Skin epidermis (tissue), 12 donors: ENCODE measurements at regions not wholly inside any gene's neighbourhood (a gene's known extent, or its start where the extent isn't known, plus 50 kb on each side); places are given as distances from the start of the nearest gene placed in this dataset.
A peak's percentile ranks its signal among the peaks of the same experiment; 100 is the strongest.

Source experiments
- H3K27ac ChIP-seq, 21 experiments: fragments of 200-600 bp; sonication (generic) in 11 of 21; one replicate each; pipeline ENCODE4 v1.5.0; 2020; ENCODE audit warnings: mild to moderate bottlenecking in 3 of 21, inconsistent platforms in 2 of 21, moderate library complexity in 2 of 21
- H3K4me3 ChIP-seq, 7 experiments: fragments of 200-600 bp; sonication (generic) in 2 of 7; one replicate each; pipeline ENCODE4 v1.5.0; 2020; ENCODE audit warnings: inconsistent platforms in 2 of 7, mild to moderate bottlenecking in 2 of 7, moderate library complexity in 1 of 7

DNA sequence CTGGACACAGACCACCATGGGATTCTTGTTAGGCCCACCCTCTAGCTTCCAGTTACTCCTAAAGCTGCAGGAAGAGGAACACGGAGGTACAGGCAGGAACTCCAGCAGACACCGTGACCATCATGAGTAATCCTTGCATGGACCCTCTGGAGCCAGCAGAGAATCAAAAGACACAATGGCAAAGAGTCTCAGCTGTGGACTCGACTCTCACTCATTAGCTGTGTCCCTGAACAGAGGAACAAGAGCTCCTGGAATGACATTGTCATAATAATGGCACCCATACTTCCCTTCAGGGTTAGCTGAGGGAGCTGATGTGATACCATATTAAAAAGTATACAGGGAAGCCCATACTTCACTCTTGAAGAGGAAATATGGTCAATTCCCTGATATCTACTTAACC lies 176.3 kb upstream of the ASIC2 start:
- Histone ChIP-seq H3K4me3 (no peak overlapping the region), H3K27ac (no peak overlapping the region)

GRCh38 chr17:33469911-33470310 lies 176.8 kb upstream of the ASIC2 start:
- no peak overlapping the region for H3K4me3 ChIP-seq
- H3K27ac ChIP-seq: no peak overlapping the region

- Histone ChIP-seq H3K27ac (no peak overlapping the region), H3K4me3 (no peak overlapping the region)
These were observed 180.0 kb upstream of the ASIC2 start for GRCh38 chr17:33473061-33473460.

DNA sequence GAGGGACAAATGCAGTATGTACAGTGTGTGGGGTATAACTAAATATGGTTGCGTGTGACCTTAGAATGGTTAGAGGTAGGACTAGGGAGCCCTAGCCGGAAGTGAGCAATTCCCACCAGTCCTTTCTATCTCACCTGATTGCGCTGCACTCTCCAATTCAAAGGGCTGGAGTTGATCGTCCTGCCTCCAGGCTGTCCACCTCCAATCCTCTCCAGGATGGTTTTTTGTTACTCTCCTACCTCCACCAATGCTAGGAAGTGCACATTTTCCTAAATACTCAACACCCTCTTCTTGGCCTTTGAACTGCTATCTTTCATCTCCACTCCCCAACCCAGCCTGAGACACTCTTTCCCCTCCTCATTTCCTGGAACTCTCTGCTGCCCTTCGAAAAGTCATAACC lies 181.7 kb upstream of the ASIC2 start:
- Histone ChIP-seq H3K27ac (no peak overlapping the region), H3K4me3 (no peak overlapping the region)

- H3K27ac ChIP-seq: no peak overlapping the region
- no peak overlapping the region for H3K4me3 ChIP-seq
These were observed 182.5 kb upstream of the ASIC2 start for GRCh38 chr17:33475594-33475993.

GRCh38 chr17:33481652-33482051 lies 188.6 kb upstream of the ASIC2 start:
- H3K4me3 ChIP-seq: no peak overlapping the region
- no peak overlapping the region for H3K27ac ChIP-seq

DNA sequence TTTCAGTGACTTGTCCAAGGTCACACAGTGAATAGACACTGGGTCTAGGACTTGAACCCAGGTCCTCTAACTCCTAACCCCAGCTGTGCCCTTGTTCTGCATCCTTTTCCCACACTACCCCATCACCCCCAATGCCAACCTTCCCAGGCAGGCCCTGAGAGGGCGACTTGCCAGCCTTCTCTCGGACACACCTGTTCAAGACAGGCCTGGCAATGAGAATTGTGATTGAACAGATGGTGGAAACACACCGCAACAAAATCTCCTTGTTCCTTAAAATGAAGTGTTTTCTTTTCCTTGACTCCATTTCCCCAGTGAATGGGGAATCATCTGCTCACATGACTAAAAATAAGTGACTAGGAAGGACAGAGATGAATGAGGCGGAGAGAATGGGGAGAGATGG lies 189.5 kb upstream of the ASIC2 start:
- Histone ChIP-seq H3K27ac (no peak overlapping the region), H3K4me3 (no peak overlapping the region)

- Histone ChIP-seq H3K4me3 (no peak overlapping the region), H3K27ac (no peak overlapping the region)
These were observed 191.5 kb upstream of the ASIC2 start for GRCh38 chr17:33484559-33484958.

GRCh38 chr17:33486135-33486885 lies 193.2 kb upstream of the ASIC2 start:
- Histone ChIP-seq H3K4me3 (no peak overlapping the region), H3K27ac (no peak overlapping the region)

DNA sequence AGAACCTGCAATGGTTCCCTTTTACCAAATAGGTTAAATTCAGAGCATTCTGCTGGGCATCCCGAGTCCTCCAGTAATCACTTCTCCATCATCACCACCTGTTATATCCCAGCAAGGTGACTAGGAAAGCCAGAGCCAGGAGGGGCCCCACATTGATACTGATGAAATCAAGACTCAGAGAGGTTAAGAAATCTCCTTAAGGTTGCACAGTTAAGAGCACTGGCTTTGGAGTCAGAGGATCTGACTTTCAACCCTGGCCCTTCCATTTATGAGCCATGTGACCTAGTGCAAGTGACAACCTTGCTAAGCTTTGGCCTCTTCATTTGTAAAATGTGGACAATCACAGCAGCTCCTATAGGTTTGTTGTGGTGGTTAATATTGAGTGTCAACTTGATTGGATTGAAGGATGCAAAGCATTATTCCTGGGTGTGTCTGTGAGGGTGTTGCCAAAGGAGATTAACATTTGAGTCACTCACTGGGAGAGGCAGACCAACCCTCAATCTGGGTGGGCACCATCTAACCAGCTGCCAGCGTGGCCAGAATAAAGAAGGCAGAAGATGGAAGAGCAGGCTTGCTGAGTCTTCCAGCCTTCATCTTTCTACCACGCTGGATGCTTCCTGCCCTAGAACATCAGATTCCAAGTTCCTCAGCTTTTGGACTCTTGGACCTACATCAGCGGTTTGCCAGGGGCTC lies 194.2 kb upstream of the ASIC2 start:
- H3K4me3 ChIP-seq: no peak overlapping the region

DNA sequence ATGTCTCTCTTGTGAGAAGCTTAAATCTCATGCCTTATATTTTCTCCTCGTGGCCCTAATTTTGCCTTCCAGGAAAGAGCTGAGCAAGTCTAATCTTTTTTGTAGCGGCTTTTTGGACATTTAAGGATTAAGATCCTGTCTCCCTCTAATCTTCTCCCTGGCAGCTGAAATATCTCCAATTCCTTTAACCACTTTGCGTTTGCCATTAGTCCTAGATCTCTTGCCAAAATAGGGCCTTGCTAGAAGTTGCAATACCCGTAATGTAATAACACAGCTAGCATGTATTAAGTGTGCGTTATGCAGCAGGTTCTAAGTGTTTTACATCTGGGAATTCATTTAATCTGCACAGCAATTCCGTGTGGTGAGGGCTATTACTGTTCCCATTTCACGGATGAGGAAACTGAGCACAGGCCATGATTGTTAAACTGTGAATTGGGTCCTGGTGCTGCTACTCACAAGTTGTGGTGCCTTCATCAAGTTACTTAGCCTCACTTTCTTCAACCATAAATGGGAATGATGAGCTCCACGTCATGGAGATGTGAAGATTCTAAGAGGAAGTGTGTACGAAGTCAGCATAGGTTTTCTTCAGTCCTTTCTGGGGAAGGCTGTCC lies 198.9 kb upstream of the ASIC2 start:
- Histone ChIP-seq H3K4me3 (no peak overlapping the region), H3K27ac (no peak overlapping the region)

More for the DNA sequence above, 194.2 kb upstream of the ASIC2 start:
- no peak overlapping the region for H3K27ac ChIP-seq

GRCh38 chr17:33492731-33493265 lies 199.7 kb upstream of the ASIC2 start:
- no peak overlapping the region for H3K4me3 ChIP-seq
- peak overlapping the region in 1 of 21 experiments; percentile 3 for H3K27ac ChIP-seq

DNA sequence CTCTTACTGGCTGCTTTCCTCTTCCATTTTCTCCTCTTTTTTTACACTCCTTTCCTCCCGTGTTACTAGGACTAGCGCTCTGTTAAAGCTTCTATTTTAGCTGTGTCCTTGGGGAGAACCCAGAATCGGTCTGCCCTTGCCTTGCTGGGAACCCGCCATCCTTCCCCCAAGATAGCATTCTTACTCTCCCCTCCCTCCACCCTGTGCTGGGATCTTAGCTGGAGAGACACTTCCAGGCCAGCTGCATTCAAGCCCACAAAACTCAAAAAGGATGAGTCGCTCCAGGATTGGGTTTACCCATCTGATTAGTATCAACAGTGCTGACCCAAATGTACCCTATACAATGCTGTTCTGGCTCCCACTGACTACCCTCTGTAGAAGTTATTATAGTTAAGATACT lies 200.5 kb upstream of the ASIC2 start:
- Histone ChIP-seq H3K27ac (peak overlapping the region in 1 of 21 experiments; percentile 3), H3K4me3 (no peak overlapping the region)

GRCh38 chr17:33494151-33494550 lies 201.1 kb upstream of the ASIC2 start:
- H3K27ac ChIP-seq: no peak overlapping the region
- no peak overlapping the region for H3K4me3 ChIP-seq

DNA sequence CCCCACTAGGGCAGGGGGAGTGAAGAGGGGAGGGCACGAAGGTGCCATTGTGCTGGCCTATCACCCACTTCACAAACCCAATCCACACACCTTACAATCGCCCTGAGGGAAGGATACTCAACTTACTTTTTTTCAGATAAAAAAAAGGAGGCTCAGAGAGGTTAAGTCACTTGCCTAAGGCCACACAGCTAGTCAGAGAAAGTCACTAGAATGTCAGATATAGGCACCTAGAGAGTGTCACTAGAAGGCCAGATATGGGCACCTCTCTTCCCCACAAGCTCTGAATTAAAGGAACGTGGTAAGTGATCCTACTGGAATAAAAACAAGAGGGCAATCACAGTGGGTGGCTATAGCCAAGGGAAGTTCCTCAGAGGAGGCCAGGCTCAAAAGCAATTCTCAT lies 204.5 kb upstream of the ASIC2 start:
- no peak overlapping the region for H3K27ac ChIP-seq

GRCh38 chr17:33498069-33498468 lies 205.0 kb upstream of the ASIC2 start:
- H3K27ac ChIP-seq: peak overlapping the region in 1 of 21 experiments; percentile 34
- no peak overlapping the region for H3K4me3 ChIP-seq

More for the DNA sequence above, 204.5 kb upstream of the ASIC2 start:
- H3K4me3 ChIP-seq: no peak overlapping the region

GRCh38 chr17:33499040-33499439 lies 205.9 kb upstream of the ASIC2 start:
- no peak overlapping the region for H3K4me3 ChIP-seq
- H3K27ac ChIP-seq: no peak overlapping the region

GRCh38 chr17:33500151-33500550 lies 207.1 kb upstream of the ASIC2 start:
- H3K27ac ChIP-seq: no peak overlapping the region

DNA sequence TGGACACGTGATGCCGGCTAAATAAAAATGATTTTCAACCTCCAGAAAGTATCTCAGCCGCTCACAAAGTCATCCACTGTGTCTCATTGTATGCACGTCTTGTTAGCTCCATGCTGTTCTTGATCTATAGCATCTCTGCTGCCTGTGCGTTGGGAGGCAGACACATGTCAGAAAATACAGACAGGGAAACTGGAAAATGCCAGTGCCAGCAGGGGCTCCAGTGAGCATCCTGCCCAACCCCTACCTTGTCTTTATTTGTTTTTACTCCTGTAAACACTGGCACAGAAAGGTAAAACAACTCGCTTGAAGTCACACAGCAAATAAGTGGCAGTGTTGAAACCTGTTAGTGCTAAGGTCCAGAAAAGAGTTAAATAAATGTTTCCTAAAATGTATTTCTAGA lies 208.1 kb upstream of the ASIC2 start:
- H3K27ac ChIP-seq: no peak overlapping the region
- no peak overlapping the region for H3K4me3 ChIP-seq

More at GRCh38 chr17:33500151-33500550, 207.1 kb upstream of the ASIC2 start:
- no peak overlapping the region for H3K4me3 ChIP-seq

DNA sequence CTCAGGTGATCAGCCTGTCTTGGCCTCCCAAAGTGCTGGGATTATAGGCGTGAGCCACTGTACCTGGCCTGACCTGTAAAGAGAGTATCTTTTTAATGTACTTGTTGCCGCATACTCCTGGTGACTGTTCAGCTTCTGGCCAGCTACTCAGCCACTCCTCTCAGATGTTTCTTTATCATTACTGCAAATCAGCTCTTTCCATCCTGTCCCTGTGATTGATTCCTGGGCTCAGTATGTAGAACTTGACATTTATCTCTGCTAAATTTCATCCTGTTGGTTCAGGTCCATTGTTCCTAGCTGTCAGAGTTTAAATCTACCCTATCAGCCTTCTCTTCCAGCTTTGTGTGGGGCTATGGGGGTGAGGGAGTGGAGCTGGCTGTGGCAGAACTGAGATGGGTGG lies 211.5 kb upstream of the ASIC2 start:
- Histone ChIP-seq H3K27ac (no peak overlapping the region), H3K4me3 (no peak overlapping the region)
